ENCODE measurements at regions not wholly inside any gene's neighbourhood (a gene's known extent, or its start where the extent isn't known, plus 50 kb on each side); places are given as distances from the start of the nearest gene placed in this dataset.

- ATAC-seq (no peak), DNase-seq (no peak)
- Mint-ChIP-seq H3K36me3 (no peaks in the 10 kb centered on the region), H3K4me1 (no peaks in the 10 kb centered on the region), H3K9me3 (ENCODE audit: low read depth) (no peaks in the 10 kb centered on the region), H3K27ac (no peak overlapping the region), H3K27me3 (no peaks in the 10 kb centered on the region), H3K4me3 (no peak overlapping the region)
- CTCF ChIA-PET = no interaction called here
These were observed 195.6 kb upstream of the NSMCE3 start for GRCh38 chr15:29465196-29465595.

GRCh38 chr15:29461877-29462276 is 192.3 kb upstream of the NSMCE3 start:
- no peak for ATAC-seq
- H3K4me3 Mint-ChIP-seq = no peak overlapping the region
- H3K9me3 Mint-ChIP-seq (ENCODE audit: low read depth) = no peaks in the 10 kb centered on the region
- CTCF ChIA-PET = no interaction called here
- H3K36me3 Mint-ChIP-seq = no peaks in the 10 kb centered on the region
- H3K4me1 Mint-ChIP-seq = no peaks in the 10 kb centered on the region
- no peak for DNase-seq
- H3K27me3 Mint-ChIP-seq = no peaks in the 10 kb centered on the region
- no peak overlapping the region for H3K27ac Mint-ChIP-seq

DNA sequence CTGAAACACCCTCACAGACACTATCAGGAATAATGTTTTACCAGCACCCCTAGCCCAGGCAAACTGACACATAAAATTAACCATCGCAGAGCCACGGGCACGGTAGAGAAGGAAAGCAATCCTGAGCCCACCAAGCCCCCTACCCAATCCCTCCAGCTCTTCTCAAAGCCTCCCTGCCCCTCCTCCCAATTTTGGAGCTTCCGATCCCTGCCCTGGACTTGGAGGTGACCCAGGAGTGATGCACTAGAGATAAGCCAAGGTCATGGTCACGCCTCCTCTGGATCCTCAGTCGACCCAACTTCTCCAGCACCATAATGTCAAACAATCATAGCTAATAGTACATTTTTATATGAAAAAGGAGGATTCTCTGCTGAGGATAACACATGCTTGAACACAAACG is 188.7 kb upstream of the NSMCE3 start:
- no peak overlapping the region for H3K4me3 Mint-ChIP-seq
- H3K4me1 Mint-ChIP-seq = peaks cover 5% of the 10 kb centered on the region
- CTCF ChIA-PET = no interaction called here
- H3K9me3 Mint-ChIP-seq (ENCODE audit: low read depth) = no peaks in the 10 kb centered on the region
- H3K27me3 Mint-ChIP-seq = no peaks in the 10 kb centered on the region
- H3K36me3 Mint-ChIP-seq = no peaks in the 10 kb centered on the region
- no peak for DNase-seq
- H3K27ac Mint-ChIP-seq = no peak overlapping the region
- no peak for ATAC-seq

DNA sequence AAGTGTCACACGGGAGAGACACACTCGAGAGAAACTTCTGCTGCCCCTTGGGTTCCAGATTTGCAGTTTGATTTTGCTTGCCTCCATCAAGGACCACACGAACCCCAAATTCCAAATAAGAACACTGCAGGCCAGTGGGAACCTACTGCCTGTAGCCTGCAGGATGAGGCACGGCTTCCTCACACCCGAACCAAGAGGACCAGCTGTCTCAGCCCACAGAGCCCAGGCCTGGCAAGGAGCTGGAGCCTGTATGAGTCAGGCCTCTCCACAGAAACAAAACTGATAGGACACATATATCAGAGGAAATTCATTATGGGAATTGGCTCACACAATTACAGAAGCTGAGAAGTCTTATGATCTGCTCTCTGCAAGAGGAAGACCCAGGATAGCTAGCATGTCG is 188.1 kb upstream of the NSMCE3 start:
- Mint-ChIP-seq H3K9me3 (ENCODE audit: low read depth) (no peaks in the 10 kb centered on the region), H3K4me1 (peaks cover 10% of the 10 kb centered on the region), H3K36me3 (no peaks in the 10 kb centered on the region), H3K4me3 (no peak overlapping the region), H3K27me3 (no peaks in the 10 kb centered on the region), H3K27ac (no peak overlapping the region)
- CTCF ChIA-PET = no interaction called here
- ATAC-seq (no peak), DNase-seq (no peak)

DNA sequence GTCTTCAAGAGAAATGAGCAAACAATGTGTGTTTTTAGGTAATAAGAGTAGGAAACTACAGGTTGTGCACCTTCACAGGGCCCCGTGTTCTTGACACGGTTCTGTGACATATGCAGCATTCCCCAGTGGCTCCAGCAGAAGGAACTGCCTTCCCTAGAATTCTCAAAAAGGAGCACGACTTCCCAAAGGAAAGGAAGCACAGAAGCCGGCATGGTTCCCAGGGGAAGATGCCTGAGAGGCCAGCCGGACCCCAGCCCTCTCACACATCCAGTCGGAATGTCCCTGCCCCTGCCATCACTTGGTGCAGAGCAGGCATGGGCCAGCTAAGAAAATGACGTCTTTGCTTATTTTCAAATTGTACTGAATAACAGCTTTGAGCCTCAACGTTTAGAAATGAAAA is 187.3 kb upstream of the NSMCE3 start:
- CTCF ChIA-PET = no interaction called here
- Mint-ChIP-seq H3K4me1 (peaks cover 12% of the 10 kb centered on the region), H3K27me3 (no peaks in the 10 kb centered on the region), H3K27ac (no peak overlapping the region), H3K36me3 (no peaks in the 10 kb centered on the region), H3K9me3 (ENCODE audit: low read depth) (no peaks in the 10 kb centered on the region), H3K4me3 (no peak overlapping the region)
- ATAC-seq (no peak), DNase-seq (no peak)

- Mint-ChIP-seq H3K4me3 (no peak overlapping the region), H3K9me3 (ENCODE audit: low read depth) (no peaks in the 10 kb centered on the region), H3K27ac (no peak overlapping the region), H3K36me3 (no peaks in the 10 kb centered on the region), H3K27me3 (no peaks in the 10 kb centered on the region), H3K4me1 (peaks cover 12% of the 10 kb centered on the region)
- no peak for DNase-seq
- CTCF ChIA-PET = no interaction called here
- ATAC-seq = no peak
These were observed 186.6 kb upstream of the NSMCE3 start for GRCh38 chr15:29456255-29456654.

DNA sequence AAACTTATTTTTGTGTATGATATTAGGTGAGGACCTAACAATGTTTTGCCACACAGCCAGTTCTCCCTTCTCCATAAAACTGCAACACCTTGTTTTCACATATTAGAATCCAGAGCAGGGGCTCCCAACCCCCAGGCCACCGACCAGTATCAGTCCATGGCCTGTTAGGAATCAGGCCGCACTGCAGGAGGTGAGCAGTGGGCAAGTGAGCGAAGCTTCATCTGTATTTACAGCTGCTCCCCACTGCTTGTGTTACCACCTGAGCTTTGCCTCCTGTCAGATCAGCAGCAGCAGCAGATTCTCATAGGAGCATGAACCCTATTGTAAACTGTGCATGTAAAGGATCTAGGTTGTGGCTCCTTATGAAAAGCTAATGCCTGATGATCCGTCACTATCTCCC is 185.9 kb upstream of the NSMCE3 start:
- no peaks in the 10 kb centered on the region for H3K9me3 Mint-ChIP-seq (ENCODE audit: low read depth)
- H3K36me3 Mint-ChIP-seq = no peaks in the 10 kb centered on the region
- CTCF ChIA-PET = no interaction called here
- no peak overlapping the region for H3K27ac Mint-ChIP-seq
- H3K4me1 Mint-ChIP-seq = peaks cover 12% of the 10 kb centered on the region
- ATAC-seq = no peak
- no peaks in the 10 kb centered on the region for H3K27me3 Mint-ChIP-seq
- DNase-seq = no peak
- no peak overlapping the region for H3K4me3 Mint-ChIP-seq

GRCh38 chr15:29455055-29455454 is 185.4 kb upstream of the NSMCE3 start:
- ATAC-seq (no peak), DNase-seq (no peak)
- CTCF ChIA-PET = no interaction called here
- Mint-ChIP-seq H3K9me3 (ENCODE audit: low read depth) (no peaks in the 10 kb centered on the region), H3K4me3 (no peak overlapping the region), H3K4me1 (peaks cover 12% of the 10 kb centered on the region), H3K27me3 (no peaks in the 10 kb centered on the region), H3K36me3 (no peaks in the 10 kb centered on the region), H3K27ac (no peak overlapping the region)

GRCh38 chr15:29454506-29454905 is 184.9 kb upstream of the NSMCE3 start:
- no peaks in the 10 kb centered on the region for H3K9me3 Mint-ChIP-seq (ENCODE audit: low read depth)
- DNase-seq (no peak), ATAC-seq (no peak)
- H3K4me3 Mint-ChIP-seq = no peak overlapping the region
- H3K27ac Mint-ChIP-seq = no peak overlapping the region
- CTCF ChIA-PET = no interaction called here
- peaks cover 12% of the 10 kb centered on the region for H3K4me1 Mint-ChIP-seq
- no peaks in the 10 kb centered on the region for H3K36me3 Mint-ChIP-seq
- no peaks in the 10 kb centered on the region for H3K27me3 Mint-ChIP-seq

DNA sequence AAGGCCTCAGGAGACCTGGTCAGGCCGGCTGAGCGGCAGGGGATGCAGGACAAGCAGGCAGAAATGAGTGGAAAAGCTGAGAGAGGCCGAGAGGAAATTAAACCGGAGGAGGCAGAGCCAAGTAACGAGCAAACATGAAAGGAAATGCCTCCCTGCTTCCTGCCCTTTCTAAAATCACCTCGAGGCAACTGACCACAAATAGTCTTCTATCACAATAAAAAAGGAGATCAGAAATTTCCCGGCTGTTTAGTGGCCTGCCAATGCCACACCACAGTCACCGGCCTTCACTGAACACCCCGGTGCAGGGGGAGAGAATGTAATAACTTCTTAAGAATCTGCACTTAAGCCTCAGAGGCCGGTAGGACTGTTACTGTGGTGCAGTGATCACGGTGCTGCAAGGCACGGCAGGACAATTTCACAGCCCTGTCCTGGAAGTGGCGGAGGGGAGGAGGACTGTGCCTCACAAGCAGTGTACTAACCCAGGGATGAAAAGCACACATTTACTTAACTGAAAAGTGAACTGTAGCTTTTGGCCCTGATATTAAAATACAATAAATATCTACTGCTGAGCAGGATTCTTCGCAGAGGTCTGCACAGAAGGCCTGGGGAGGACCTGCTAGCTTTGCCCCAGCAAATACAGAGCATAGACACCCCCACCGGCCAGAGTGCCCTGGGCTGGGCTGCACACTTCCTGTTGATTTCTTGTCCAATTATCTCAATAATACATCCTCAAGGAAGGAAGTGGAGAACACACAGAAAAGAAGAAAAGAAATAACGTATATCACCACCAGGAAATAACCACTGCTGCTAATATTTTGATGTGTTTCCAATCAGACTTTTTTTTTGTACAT is 183.5 kb upstream of the NSMCE3 start:
- H3K36me3 Mint-ChIP-seq = no peaks in the 10 kb centered on the region
- peaks cover 12% of the 10 kb centered on the region for H3K4me1 Mint-ChIP-seq
- no peaks in the 10 kb centered on the region for H3K27me3 Mint-ChIP-seq
- no peak for DNase-seq
- CTCF ChIA-PET = no interaction called here
- H3K4me3 Mint-ChIP-seq = no peak overlapping the region
- no peak overlapping the region for H3K27ac Mint-ChIP-seq
- H3K9me3 Mint-ChIP-seq (ENCODE audit: low read depth) = no peaks in the 10 kb centered on the region
- ATAC-seq = no peak

GRCh38 chr15:29451201-29451781 is 181.7 kb upstream of the NSMCE3 start:
- CTCF ChIA-PET = interaction anchor here (0.8 kb wide), 1 partner anchor 40 kb away, joined by 3 read pairs; no protein-coding TSS in a partner anchor
- H3K9me3 Mint-ChIP-seq (ENCODE audit: low read depth) = no peaks in the 10 kb centered on the region
- no peaks in the 10 kb centered on the region for H3K27me3 Mint-ChIP-seq
- H3K27ac Mint-ChIP-seq = no peak overlapping the region
- no peaks in the 10 kb centered on the region for H3K36me3 Mint-ChIP-seq
- H3K4me1 Mint-ChIP-seq = peaks cover 12% of the 10 kb centered on the region
- ATAC-seq = no peak
- no peak overlapping the region for H3K4me3 Mint-ChIP-seq
- no peak for DNase-seq

DNA sequence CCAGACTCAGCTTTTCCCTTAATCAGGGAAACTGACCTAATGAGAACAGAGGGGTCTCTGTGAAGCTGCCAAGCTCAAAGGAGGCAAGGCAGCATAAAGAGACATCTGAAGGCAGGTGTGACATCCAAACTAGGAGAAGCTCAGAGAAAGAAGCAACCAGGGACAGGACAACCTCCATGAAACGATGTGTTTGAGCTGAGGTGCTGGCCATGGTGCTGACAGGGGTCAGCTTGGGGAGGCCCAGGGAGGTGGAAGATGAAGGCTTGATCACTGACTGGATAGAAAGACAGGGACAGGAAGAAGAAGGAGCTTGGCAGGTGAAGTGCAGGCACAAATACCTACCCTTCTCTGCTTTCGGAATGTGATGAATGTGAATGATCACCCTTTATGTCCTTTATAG is 179.5 kb upstream of the NSMCE3 start:
- CTCF ChIA-PET = no interaction called here
- Mint-ChIP-seq H3K4me1 (peaks cover 12% of the 10 kb centered on the region), H3K27ac (no peak overlapping the region), H3K27me3 (no peaks in the 10 kb centered on the region), H3K36me3 (no peaks in the 10 kb centered on the region), H3K4me3 (no peak overlapping the region), H3K9me3 (ENCODE audit: low read depth) (no peaks in the 10 kb centered on the region)
- DNase-seq (no peak), ATAC-seq (no peak)

DNA sequence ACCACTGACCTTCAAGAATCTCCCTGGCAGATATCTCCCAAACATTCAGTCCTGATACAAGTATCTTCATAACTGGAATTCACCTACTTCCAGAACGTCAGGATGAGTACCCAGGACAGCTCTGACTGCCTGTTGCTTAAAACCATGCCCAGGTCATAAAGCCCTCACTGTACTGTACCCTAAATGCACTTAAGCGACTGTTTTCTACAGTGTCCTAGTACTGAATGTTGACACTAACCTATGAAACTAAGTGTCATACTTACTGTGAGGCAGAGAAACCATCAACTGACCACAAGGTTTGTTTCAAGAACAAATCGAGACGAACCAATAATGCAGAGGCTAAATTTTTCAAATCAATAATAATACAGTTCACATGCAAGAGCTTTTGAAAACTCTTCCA is 178.7 kb upstream of the NSMCE3 start:
- CTCF ChIA-PET = no interaction called here
- no peaks in the 10 kb centered on the region for H3K36me3 Mint-ChIP-seq
- no peak for ATAC-seq

GRCh38 chr15:29446480-29446879 is 176.9 kb upstream of the NSMCE3 start:
- no peak for ATAC-seq
- no peak overlapping the region for H3K4me3 Mint-ChIP-seq
- no peaks in the 10 kb centered on the region for H3K36me3 Mint-ChIP-seq
- no peaks in the 10 kb centered on the region for H3K27me3 Mint-ChIP-seq
- H3K9me3 Mint-ChIP-seq (ENCODE audit: low read depth) = no peaks in the 10 kb centered on the region
- H3K4me1 Mint-ChIP-seq = no peaks in the 10 kb centered on the region
- H3K27ac Mint-ChIP-seq = no peak overlapping the region
- no peak for DNase-seq
- CTCF ChIA-PET = no interaction called here

More for the DNA sequence above, 178.7 kb upstream of the NSMCE3 start:
- no peak for DNase-seq
- Mint-ChIP-seq H3K4me1 (peaks cover 7% of the 10 kb centered on the region), H3K4me3 (no peak overlapping the region), H3K27ac (no peak overlapping the region), H3K9me3 (ENCODE audit: low read depth) (no peaks in the 10 kb centered on the region), H3K27me3 (no peaks in the 10 kb centered on the region)

Data from activated CD8-positive, alpha-beta memory T cell treated with anti-CD3 and anti-CD28 coated beads, Interleukin-2, amount 10 ng/mL, durations not matched to agents 7 days and 5 days (primary cell).